WTC11 (cell line): ENCODE measurements at regions not wholly inside any gene's neighbourhood (a gene's known extent, or its start where the extent isn't known, plus 50 kb on each side); places are given as distances from the start of the nearest gene placed in this dataset.

Experiments used
- ATAC-seq: fragments of 200-7000 bp; cut with Tn5 transposase; 2 replicates; pipeline ENCODE4 v1.10.0; 2021; ENCODE audit warnings: mild to moderate bottlenecking, moderate library complexity
- CTCF ChIA-PET: fragments of 300-600 bp; sonication (Branson Sonifier 250); formaldehyde crosslinking; loops from one replicate; lab custom pipeline; 2021; ENCODE audit warnings: antibody characterized with exemption; lab: Charles Lee
- POLR2A ChIA-PET: fragments of 350-600 bp; sonication (Branson Sonifier 250); formaldehyde crosslinking; loops from one replicate; lab custom pipeline; 2021; ENCODE audit warnings: antibody characterized with exemption; lab: Charles Lee
- DNase-seq: peaks from one replicate; pipeline ENCODE4 v3.0.0; 2021; ENCODE audit warnings: low spot score
- H3K27ac Mint-ChIP-seq: 2 replicates; pipeline ENCODE4 v1.8.0; 2021; ENCODE audit warnings: mixed read lengths
- H3K27me3 Mint-ChIP-seq: 2 replicates; pipeline ENCODE4 v1.8.0; 2021; ENCODE audit warnings: low read depth, mild to moderate bottlenecking, moderate library complexity, mixed read lengths
- H3K36me3 Mint-ChIP-seq: 2 replicates; pipeline ENCODE4 v1.8.0; 2021; ENCODE audit warnings: mixed read lengths
- H3K4me1 Mint-ChIP-seq: 2 replicates; pipeline ENCODE4 v1.8.0; 2022; ENCODE audit warnings: mixed read lengths
- H3K4me3 Mint-ChIP-seq: 2 replicates; pipeline ENCODE4 v1.8.0; 2021; ENCODE audit warnings: mild to moderate bottlenecking, moderate library complexity, mixed read lengths
- H3K9me3 Mint-ChIP-seq: 2 replicates; pipeline ENCODE4 v1.8.0; 2021; ENCODE audit warnings: mixed read lengths
- ATF3 ChIP-seq: sonication (generic); formaldehyde crosslinking; conservative IDR thresholded peaks from 2 replicates; pipeline ENCODE4 v1.8.1; 2022; ENCODE audit warnings: mild to moderate bottlenecking, missing genetic modification reagents
- EMX1 ChIP-seq: fragments of 250-450 bp; sonication (Bioruptor Pico); IDR thresholded peaks from 2 replicates; pipeline ENCODE4 v1.8.0; 2021; ENCODE audit warnings: mild to moderate bottlenecking
- FOXJ3 ChIP-seq: sonication (generic); formaldehyde crosslinking; IDR thresholded peaks from 2 replicates; pipeline ENCODE4 v1.9.0; 2021; ENCODE audit warnings: missing genetic modification reagents, mild to moderate bottlenecking, borderline replicate concordance
- FOXP1 ChIP-seq: sonication (generic); formaldehyde crosslinking; IDR thresholded peaks from 2 replicates; pipeline ENCODE4 v1.8.0; 2022; ENCODE audit warnings: missing genetic modification reagents, mild to moderate bottlenecking, moderate library complexity, borderline replicate concordance
- HMGA2 ChIP-seq: fragments of 250-450 bp; sonication (Bioruptor Pico); IDR thresholded peaks from 2 replicates; pipeline ENCODE4 v1.4.0; 2021; ENCODE audit warnings: mild to moderate bottlenecking, moderate library complexity
- JAZF1 ChIP-seq: fragments of 250-450 bp; sonication (Bioruptor Pico); IDR thresholded peaks from 2 replicates; pipeline ENCODE4 v1.9.0; 2021; ENCODE audit warnings: moderate library complexity, mild to moderate bottlenecking, inconsistent platforms
- MLX ChIP-seq: sonication (generic); formaldehyde crosslinking; IDR thresholded peaks from 2 replicates; pipeline ENCODE4 v1.8.1; 2023; ENCODE audit warnings: mild to moderate bottlenecking, missing genetic modification reagents, moderate library complexity
- MXD4 ChIP-seq: fragments of 250-450 bp; sonication (Bioruptor Pico); IDR thresholded peaks from 2 replicates; pipeline ENCODE4 v1.8.0; 2021; ENCODE audit warnings: mild to moderate bottlenecking, moderate library complexity, borderline replicate concordance
- NFATC4 ChIP-seq: fragments of 250-450 bp; sonication (Bioruptor Pico); IDR thresholded peaks from 2 replicates; pipeline ENCODE4 v1.9.0; 2021; ENCODE audit warnings: mild to moderate bottlenecking
- OVOL2 ChIP-seq: fragments of 250-450 bp; sonication (Bioruptor Pico); IDR thresholded peaks from 2 replicates; pipeline ENCODE4 v1.9.0; 2021; ENCODE audit warnings: mild to moderate bottlenecking, borderline replicate concordance
- PRDM15 ChIP-seq: sonication (generic); formaldehyde crosslinking; IDR thresholded peaks from 2 replicates; pipeline ENCODE4 v1.8.0; 2022; ENCODE audit warnings: missing genetic modification reagents
- PREB ChIP-seq: sonication (generic); formaldehyde crosslinking; IDR thresholded peaks from 2 replicates; pipeline ENCODE4 v1.8.1; 2022; ENCODE audit warnings: mild to moderate bottlenecking, missing genetic modification reagents, moderate library complexity, borderline replicate concordance
- SMAD4 ChIP-seq: sonication (generic); formaldehyde crosslinking; IDR thresholded peaks from 2 replicates; pipeline ENCODE4 v1.8.0; 2022; ENCODE audit warnings: mild to moderate bottlenecking, missing genetic modification reagents
- TCF7 ChIP-seq: sonication (generic); formaldehyde crosslinking; IDR thresholded peaks from 2 replicates; pipeline ENCODE4 v1.8.0; 2022; ENCODE audit warnings: mild to moderate bottlenecking, low read depth, missing genetic modification reagents, moderate library complexity
- ZMAT4 ChIP-seq: fragments of 250-450 bp; sonication (Bioruptor Pico); IDR thresholded peaks from 2 replicates; pipeline ENCODE4 v1.9.0; 2021; ENCODE audit warnings: mild to moderate bottlenecking
- ZNF121 ChIP-seq: sonication (generic); formaldehyde crosslinking; IDR thresholded peaks from 2 replicates; pipeline ENCODE4 v1.8.0; 2023; ENCODE audit warnings: missing genetic modification reagents
- ZNF138 ChIP-seq: sonication (generic); formaldehyde crosslinking; conservative IDR thresholded peaks from 2 replicates; pipeline ENCODE4 v1.8.1; 2022; ENCODE audit warnings: mild to moderate bottlenecking, moderate library complexity, missing genetic modification reagents
- ZNF263 ChIP-seq: sonication (generic); formaldehyde crosslinking; IDR thresholded peaks from 2 replicates; pipeline ENCODE4 v1.8.1; 2022; ENCODE audit warnings: low read depth, mild to moderate bottlenecking, moderate library complexity, missing genetic modification reagents
- ZNF396 ChIP-seq: fragments of 250-450 bp; sonication (Bioruptor Pico); IDR thresholded peaks from 2 replicates; pipeline ENCODE4 v1.8.0; 2021; ENCODE audit warnings: mild to moderate bottlenecking, moderate library complexity, borderline replicate concordance
- ZNF423 ChIP-seq: fragments of 250-450 bp; sonication (Bioruptor Pico); IDR thresholded peaks from 2 replicates; pipeline ENCODE4 v2.1.2; 2022; ENCODE audit warnings: mild to moderate bottlenecking, moderate library complexity
- TF ChIP-seq, protein P1 (sequence below): sonication (generic); formaldehyde crosslinking; IDR thresholded peaks from 2 replicates; pipeline ENCODE4 v1.8.0; 2022; ENCODE audit warnings: mild to moderate bottlenecking, missing genetic modification reagents
- TF ChIP-seq, protein P2 (sequence below): fragments of 250-450 bp; sonication (Bioruptor Pico); IDR thresholded peaks from 2 replicates; pipeline ENCODE4 v1.9.0; 2021; ENCODE audit warnings: moderate library complexity, mild to moderate bottlenecking, inconsistent platforms, borderline replicate concordance
- TF ChIP-seq, protein P3 (sequence below): fragments of 250-450 bp; sonication (Bioruptor Pico); conservative IDR thresholded peaks from 2 replicates; pipeline ENCODE4 v1.9.0; 2021; ENCODE audit warnings: mild to moderate bottlenecking

- ChIA-PET POLR2A (no interaction called here), CTCF (no interaction called here)
- DNase-seq = no peak
- H3K27me3 Mint-ChIP-seq = no peaks in the 10 kb centered on the region
- no peak for ATAC-seq
- H3K9me3 Mint-ChIP-seq = no peaks in the 10 kb centered on the region
- H3K27ac Mint-ChIP-seq = no peak overlapping the region
- TF ChIP-seq NFATC4 (CRISPR knock-in tag) (no peak), ZNF263 (no peak), HMGA2 (CRISPR knock-in tag) (no peak), EMX1 (no peak), FOXJ3 (CRISPR knock-in tag) (no peak), ATF3 (CRISPR knock-in tag) (no peak), ZNF121 (CRISPR knock-in tag) (no peak), ZNF423 (CRISPR knock-in tag) (no peak), JAZF1 (CRISPR knock-in tag) (no peak)
- TF ChIP-seq, all 79 proteins: peak for 0
- Mint-ChIP-seq H3K4me3 (no peak overlapping the region), H3K36me3 (no peaks in the 10 kb centered on the region), H3K4me1 (peaks cover 3% of the 10 kb centered on the region; the same call in 1 of the 2 replicates)
These were observed 68.9 kb upstream of the KCNJ16 start for GRCh38 chr17:70006159-70006558.

DNA sequence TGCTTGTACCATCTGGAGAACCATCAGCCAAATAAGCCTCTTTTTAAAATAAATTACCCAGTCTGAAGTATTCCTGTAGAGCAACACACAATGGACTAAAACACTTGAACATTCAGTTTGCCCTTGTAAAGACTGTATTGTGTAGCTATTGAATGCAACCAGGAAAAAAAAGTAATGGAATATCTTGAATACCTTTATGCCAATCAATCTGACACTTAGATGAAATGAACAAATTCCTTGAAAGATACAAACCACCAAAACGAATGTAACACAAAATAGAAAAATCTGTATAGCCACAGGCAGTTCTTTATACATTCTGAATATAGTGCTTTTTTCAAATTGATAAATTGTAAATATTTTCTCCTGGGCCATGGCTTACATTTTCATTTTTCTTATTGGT, 63.3 kb upstream of the KCNJ16 start:
- no peak overlapping the region for H3K27ac Mint-ChIP-seq
- no peak overlapping the region for H3K4me3 Mint-ChIP-seq
- H3K36me3 Mint-ChIP-seq = no peaks in the 10 kb centered on the region
- ATAC-seq = no peak
- ChIA-PET CTCF (no interaction called here), POLR2A (no interaction called here)
- H3K4me1 Mint-ChIP-seq = peaks cover 6% of the 10 kb centered on the region; the same call in 1 of the 2 replicates
- H3K9me3 Mint-ChIP-seq = no peaks in the 10 kb centered on the region
- no peak for DNase-seq
- no peaks in the 10 kb centered on the region for H3K27me3 Mint-ChIP-seq
- TF ChIP-seq PREB (CRISPR knock-in tag) = no peak
- TF ChIP-seq SMAD4 (CRISPR knock-in tag) = no peak
- no peak for TF ChIP-seq ATF3 (CRISPR knock-in tag)
- no peak for TF ChIP-seq ZNF121 (CRISPR knock-in tag)
- TF ChIP-seq, protein P1, sequence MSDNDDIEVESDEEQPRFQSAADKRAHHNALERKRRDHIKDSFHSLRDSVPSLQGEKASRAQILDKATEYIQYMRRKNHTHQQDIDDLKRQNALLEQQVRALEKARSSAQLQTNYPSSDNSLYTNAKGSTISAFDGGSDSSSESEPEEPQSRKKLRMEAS (CRISPR knock-in tag) = no peak
- TF ChIP-seq PRDM15 (CRISPR knock-in tag) = no peak
- TF ChIP-seq ZMAT4 = no peak
- no peak for TF ChIP-seq OVOL2 (CRISPR knock-in tag)
- no peak for TF ChIP-seq FOXP1 (CRISPR knock-in tag)
- no peak for TF ChIP-seq MXD4
- TF ChIP-seq MLX (CRISPR knock-in tag) = no peak
- TF ChIP-seq HMGA2 (CRISPR knock-in tag) = no peak
- TF ChIP-seq TCF7 (CRISPR knock-in tag) = no peak
- TF ChIP-seq, protein P2, sequence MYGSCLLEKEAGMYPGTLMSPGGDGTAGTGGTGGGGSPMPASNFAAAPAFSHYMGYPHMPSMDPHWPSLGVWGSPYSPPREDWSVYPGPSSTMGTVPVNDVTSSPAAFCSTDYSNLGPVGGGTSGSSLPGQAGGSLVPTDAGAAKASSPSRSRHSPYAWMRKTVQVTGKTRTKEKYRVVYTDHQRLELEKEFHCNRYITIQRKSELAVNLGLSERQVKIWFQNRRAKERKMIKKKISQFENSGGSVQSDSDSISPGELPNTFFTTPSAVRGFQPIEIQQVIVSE (CRISPR knock-in tag) = no peak
- TF ChIP-seq, protein P3, sequence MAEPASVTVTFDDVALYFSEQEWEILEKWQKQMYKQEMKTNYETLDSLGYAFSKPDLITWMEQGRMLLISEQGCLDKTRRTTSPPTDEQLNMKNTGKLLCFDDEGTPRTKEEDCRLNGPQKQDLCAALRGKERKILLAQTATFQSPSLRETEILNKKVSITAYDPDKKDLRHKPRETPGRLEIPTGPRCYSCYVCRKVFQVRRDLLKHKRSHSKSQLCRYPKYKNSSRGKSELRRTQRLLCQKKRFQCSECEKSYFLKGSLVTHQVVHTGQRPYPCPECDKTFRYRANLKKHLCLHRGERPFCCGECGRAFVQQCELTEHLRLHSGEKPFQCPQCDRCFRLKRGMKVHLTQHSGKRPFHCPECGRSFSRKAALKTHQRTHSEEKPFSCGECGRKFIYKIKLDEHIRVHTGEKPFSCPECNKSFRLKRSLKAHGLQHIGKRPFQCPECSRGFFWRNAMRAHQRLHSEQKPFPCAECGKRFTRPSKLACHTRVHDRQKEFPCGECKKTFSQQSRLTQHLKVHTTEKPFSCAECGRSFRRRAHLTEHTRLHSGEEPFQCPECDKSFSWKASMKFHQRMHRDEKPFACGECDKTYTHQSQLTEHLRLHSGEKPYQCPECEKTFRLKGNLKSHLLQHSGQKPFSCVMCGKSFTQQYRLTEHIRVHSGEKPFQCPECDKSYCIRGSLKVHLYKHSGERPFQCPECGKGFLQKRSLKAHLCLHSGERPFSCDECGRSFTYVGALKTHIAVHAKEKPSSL = no peak
- no peak for TF ChIP-seq ZNF138 (CRISPR knock-in tag)
- no peak for TF ChIP-seq ZNF396 (CRISPR knock-in tag)
